WTC11 (cell line): ENCODE measurements at regions not wholly inside any gene's neighbourhood (a gene's known extent, or its start where the extent isn't known, plus 50 kb on each side); places are given as distances from the start of the nearest gene placed in this dataset.

ENCODE experiments used
- ATF3 ChIP-seq: sonication (generic); formaldehyde crosslinking; conservative IDR thresholded peaks from 2 replicates; pipeline ENCODE4 v1.8.1; 2022; ENCODE audit warnings: mild to moderate bottlenecking, missing genetic modification reagents
- CREB1 ChIP-seq: sonication (generic); formaldehyde crosslinking; IDR thresholded peaks from 2 replicates; pipeline ENCODE4 v1.8.0; 2023; ENCODE audit warnings: mild to moderate bottlenecking, missing genetic modification reagents
- CTCF ChIP-seq: fragments of 200-600 bp; IDR thresholded peaks from 2 replicates; pipeline ENCODE4 v1.8.0; 2022; ENCODE audit warnings: antibody characterized with exemption
- ESRRA ChIP-seq: sonication (generic); formaldehyde crosslinking; IDR thresholded peaks from 2 replicates; pipeline ENCODE4 v1.8.1; 2022; ENCODE audit warnings: mild to moderate bottlenecking, missing genetic modification reagents, borderline replicate concordance
- PRDM15 ChIP-seq: sonication (generic); formaldehyde crosslinking; IDR thresholded peaks from 2 replicates; pipeline ENCODE4 v1.8.0; 2022; ENCODE audit warnings: missing genetic modification reagents

GRCh38 chrX:92241249-92241648 is 462.1 kb downstream of the PCDH11X start:
- TF ChIP-seq CTCF (no peak), CREB1 (CRISPR knock-in tag) (no peak), ATF3 (no peak), ESRRA (CRISPR knock-in tag) (no peak), PRDM15 (CRISPR knock-in tag) (no peak)
